ENCODE measurements at regions not wholly inside any gene's neighbourhood (a gene's known extent, or its start where the extent isn't known, plus 50 kb on each side); places are given as distances from the start of the nearest gene placed in this dataset.

DNA sequence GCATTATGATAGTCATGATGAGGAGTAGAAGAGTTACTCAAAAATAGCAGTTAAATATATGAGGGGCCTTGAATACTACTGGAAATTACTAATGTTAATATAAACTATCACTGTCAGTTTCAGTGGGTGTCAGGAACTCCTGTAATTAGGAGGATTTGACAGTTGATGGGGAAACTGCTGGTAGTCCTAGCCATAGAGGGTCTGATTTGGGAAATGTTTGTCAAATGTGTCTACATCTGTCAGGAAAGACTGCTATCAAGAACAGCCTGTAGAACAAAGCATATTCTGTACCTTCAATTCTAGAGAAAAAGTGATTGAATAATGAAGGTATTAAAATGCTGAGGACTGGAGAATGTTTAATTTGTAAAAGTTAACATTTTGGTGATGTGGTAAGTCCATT is 567.9 kb downstream of the CDH9 start:
- TF ChIP-seq, protein P1, sequence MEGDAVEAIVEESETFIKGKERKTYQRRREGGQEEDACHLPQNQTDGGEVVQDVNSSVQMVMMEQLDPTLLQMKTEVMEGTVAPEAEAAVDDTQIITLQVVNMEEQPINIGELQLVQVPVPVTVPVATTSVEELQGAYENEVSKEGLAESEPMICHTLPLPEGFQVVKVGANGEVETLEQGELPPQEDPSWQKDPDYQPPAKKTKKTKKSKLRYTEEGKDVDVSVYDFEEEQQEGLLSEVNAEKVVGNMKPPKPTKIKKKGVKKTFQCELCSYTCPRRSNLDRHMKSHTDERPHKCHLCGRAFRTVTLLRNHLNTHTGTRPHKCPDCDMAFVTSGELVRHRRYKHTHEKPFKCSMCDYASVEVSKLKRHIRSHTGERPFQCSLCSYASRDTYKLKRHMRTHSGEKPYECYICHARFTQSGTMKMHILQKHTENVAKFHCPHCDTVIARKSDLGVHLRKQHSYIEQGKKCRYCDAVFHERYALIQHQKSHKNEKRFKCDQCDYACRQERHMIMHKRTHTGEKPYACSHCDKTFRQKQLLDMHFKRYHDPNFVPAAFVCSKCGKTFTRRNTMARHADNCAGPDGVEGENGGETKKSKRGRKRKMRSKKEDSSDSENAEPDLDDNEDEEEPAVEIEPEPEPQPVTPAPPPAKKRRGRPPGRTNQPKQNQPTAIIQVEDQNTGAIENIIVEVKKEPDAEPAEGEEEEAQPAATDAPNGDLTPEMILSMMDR (IDR thresholded peaks at IDR 0.05; ENCODE audit: insufficient read depth, low read depth, low read length), result no peak
- TF ChIP-seq EZH2 (IDR thresholded peaks at IDR 0.05; ENCODE audit: insufficient read depth, low read length), result no peak

All from astrocyte (in vitro differentiated cells and primary cell).